Heart right ventricle (tissue), 16 donors: ENCODE measurements at regions not wholly inside any gene's neighbourhood (a gene's known extent, or its start where the extent isn't known, plus 50 kb on each side); places are given as distances from the start of the nearest gene placed in this dataset.

Source experiments
- ATAC-seq, 8 donors: fragments of 200-7000 bp; cut with Tn5 transposase; one replicate each; pipeline ENCODE4 v1.9.1; 2020; ENCODE audit warnings: mild to moderate bottlenecking in 8 of 8, moderate library complexity in 8 of 8, moderate number of reproducible peaks in 1 of 8
- DNase-seq, 2 donors: peaks; one replicate each; pipeline ENCODE4 v3.0.0-alpha.2; 2020
- H3K27ac ChIP-seq, 10 donors: fragments of 200-600 bp; sonication (generic) in 2 of 10; one replicate each; pipeline versions ENCODE4 v1.5.0 to v1.8.0; 2020 to 2022; ENCODE audit warnings: mild to moderate bottlenecking in 3 of 10
- H3K27me3 ChIP-seq, 7 donors: fragments of 200-600 bp; one replicate each; pipeline ENCODE4 v1.8.0; 2021 to 2022; ENCODE audit warnings: mild to moderate bottlenecking in 2 of 7
- H3K36me3 ChIP-seq, 9 donors: fragments of 200-600 bp; sonication (generic) in 1 of 9; one replicate each; pipeline versions ENCODE4 v1.5.0 to v1.8.0; 2020 to 2022; ENCODE audit warnings: mild to moderate bottlenecking in 2 of 9
- H3K4me1 ChIP-seq, 9 donors: fragments of 200-600 bp; sonication (generic) in 1 of 9; one replicate each; pipeline versions ENCODE4 v1.5.0 to v1.8.0; 2020 to 2022; ENCODE audit warnings: mild to moderate bottlenecking in 4 of 9
- H3K4me3 ChIP-seq, 10 donors: fragments of 200-600 bp; sonication (generic) in 2 of 10; one replicate each; pipeline versions ENCODE4 v1.5.0 to v1.8.0; 2020 to 2022; ENCODE audit warnings: mild to moderate bottlenecking in 7 of 10, moderate library complexity in 2 of 10
- H3K9me3 ChIP-seq, 11 donors: fragments of 200-600 bp in 10 of 11; sonication (generic) in 2 of 11; one replicate each; pipeline versions ENCODE4 v1.5.0 to v1.8.0; 2013 to 2022; ENCODE audit warnings: mild to moderate bottlenecking in 2 of 11, control low read depth in 1 of 11, moderate library complexity in 1 of 11
- CTCF ChIP-seq, 9 donors: fragments of 200-600 bp; sonication (generic) in 2 of 9; IDR thresholded peaks; one replicate each; pipeline versions ENCODE4 v1.5.0 to v1.8.0; 2021 to 2022; ENCODE audit warnings: antibody characterized with exemption in 9 of 9, mild to moderate bottlenecking in 5 of 9, moderate library complexity in 1 of 9
- WGBS, 2 donors: extraction: QIAGEN DNeasy Blood & Tissue Kit; methylation state at CpG; one replicate each; pipeline ENCODE4 v1.1.7; 2013; ENCODE audit warnings: inconsistent platforms in 1 of 2; 5-methylcytosine and 5-hydroxymethylcytosine counted together
- intact Hi-C, 10 donors: fragments of 100-400 bp; cut with DNase I; formaldehyde crosslinking; loops; one replicate each; pipeline versions ENCODE4 v1.11.1 to v1.14.2; 2022
- donor health status: Arrhythmogenic right ventricular cardiomyopathy.
- donor health status: ischemic (EF 13 %, LVEDD 7.1; RV severe dilation, severe dysfunction).
- donor health status: healthy with polysubstance abuse.
- donor health status: DM: no; HTN: yes; CAD: no.
- donor health status: DM: no; HTN: no; CAD: no.
- donor health status: ischemic (EF 25% LVEDD 6.9; RV normal size, moderate dysfunction).
- donor health status: ischemic (EF 25% LVEDD 5.7; RV mildly dilated, moderate dysfunction).
- donor health status: healthy.
- donor health status: DM: yes; HTN: yes; CAD: no.
- donor health status: Ischemic cardiomyopathy.
- donor health status: ischemic (EF 35%, LVEDD 5.7; RV mildly dilated, moderate dysfunction).
- donor health status: nonischemic (EF 11% LVEDD 7.7; RV severe dilation, severe dysfunction).
- donor health status: DM: yes; HTN: yes; CAD: no.
- donor health status: PGD.
- donor health status: ischemic (EF 29% LVEDD 5.4; RV normal size, mild dysfunction).
- donor health status: nonischemic (EF 23%, LVEDD 6.1; RV moderate dilation, normal function).

GRCh38 chr2:189231719-189232323, 52.3 kb upstream of the COL5A2 start:
- Histone ChIP-seq H3K27ac (no peak overlapping the region), H3K4me1 (no peaks in the 10 kb centered on the region), H3K9me3 (peaks cover 0 to 5% (median 0%) of the 10 kb centered on the region in 11 donors), H3K27me3 (no peaks in the 10 kb centered on the region), H3K36me3 (no peaks in the 10 kb centered on the region), H3K4me3 (no peak overlapping the region)
- ATAC-seq (no peak), DNase-seq (no peak)
- intact Hi-C loops: no loop called here
- no peak for TF ChIP-seq CTCF (IDR thresholded peaks at IDR 0.05)
- 69 to 74% methylated on average over 3 of the region's 3 CpGs for WGBS, 2 donors

GRCh38 chr2:189232759-189233406, 53.3 kb upstream of the COL5A2 start:
- no peak for TF ChIP-seq CTCF (IDR thresholded peaks at IDR 0.05)
- Histone ChIP-seq H3K4me1 (no peaks in the 10 kb centered on the region), H3K27ac (no peak overlapping the region), H3K9me3 (no peaks in the 10 kb centered on the region), H3K4me3 (no peak overlapping the region), H3K36me3 (no peaks in the 10 kb centered on the region), H3K27me3 (no peaks in the 10 kb centered on the region)
- DNase-seq (no peak), ATAC-seq (no peak)
- intact Hi-C loops: no loop called here

GRCh38 chr2:189233527-189233926, 54.0 kb upstream of the COL5A2 start:
- no peaks in the 10 kb centered on the region for H3K27me3 ChIP-seq
- H3K27ac ChIP-seq: no peak overlapping the region
- intact Hi-C loops: no loop called here
- TF ChIP-seq CTCF (IDR thresholded peaks at IDR 0.05): no peak
- H3K4me3 ChIP-seq: no peak overlapping the region
- WGBS, 2 donors: 94 to 96% methylated on average over 2 of the region's 2 CpGs
- ATAC-seq (no peak), DNase-seq (no peak)
- H3K36me3 ChIP-seq: no peaks in the 10 kb centered on the region
- H3K9me3 ChIP-seq: no peaks in the 10 kb centered on the region
- no peaks in the 10 kb centered on the region for H3K4me1 ChIP-seq

GRCh38 chr2:189234991-189235390, 55.4 kb upstream of the COL5A2 start:
- Histone ChIP-seq H3K9me3 (no peaks in the 10 kb centered on the region), H3K27me3 (no peaks in the 10 kb centered on the region), H3K4me3 (no peak overlapping the region), H3K4me1 (no peaks in the 10 kb centered on the region), H3K27ac (no peak overlapping the region), H3K36me3 (no peaks in the 10 kb centered on the region)
- no peak for TF ChIP-seq CTCF (IDR thresholded peaks at IDR 0.05)
- intact Hi-C loops: no loop called here
- DNase-seq (no peak), ATAC-seq (no peak)
